ENCODE measurements at regions not wholly inside any gene's neighbourhood (a gene's known extent, or its start where the extent isn't known, plus 50 kb on each side); places are given as distances from the start of the nearest gene placed in this dataset.

GRCh38 chr10:83553366-83553765 is 585.9 kb upstream of the GHITM start:
- Histone ChIP-seq H3K4me3 (replicated peaks; ENCODE audit: low read depth, low read length) (no peak overlapping the region), H3K27me3 (replicated peaks; ENCODE audit: control insufficient read depth, insufficient read depth, low read length) (no peaks in the 10 kb centered on the region), H3K36me3 (ENCODE audit: control insufficient read depth, insufficient read depth, low read length) (no peaks in the 10 kb centered on the region)
- DNase-seq (ENCODE audit: extremely low read depth, insufficient read length), result no peak
- no peak for TF ChIP-seq CTCF (IDR thresholded peaks at IDR 0.05; ENCODE audit: insufficient read depth, low read length, poor library complexity, severe bottlenecking)

GRCh38 chr10:83555264-83555663 is 584.0 kb upstream of the GHITM start:
- no peak for TF ChIP-seq CTCF (IDR thresholded peaks at IDR 0.05; ENCODE audit: insufficient read depth, low read length, poor library complexity, severe bottlenecking)

GRCh38 chr10:83562381-83562780 is 576.9 kb upstream of the GHITM start:
- DNase-seq (ENCODE audit: extremely low read depth, insufficient read length), result no peak
- no peaks in the 10 kb centered on the region for H3K27me3 ChIP-seq (replicated peaks; ENCODE audit: control insufficient read depth, insufficient read depth, low read length)
- no peaks in the 10 kb centered on the region for H3K36me3 ChIP-seq (ENCODE audit: control insufficient read depth, insufficient read depth, low read length)
- peak; percentile 22 for TF ChIP-seq CTCF (IDR thresholded peaks at IDR 0.05; ENCODE audit: insufficient read depth, low read length, poor library complexity, severe bottlenecking)
- no peak overlapping the region for H3K4me3 ChIP-seq (replicated peaks; ENCODE audit: low read depth, low read length)

More at GRCh38 chr10:83555264-83555663, 584.0 kb upstream of the GHITM start:
- DNase-seq (ENCODE audit: extremely low read depth, insufficient read length), result peak; percentile 24
- Histone ChIP-seq H3K27me3 (replicated peaks; ENCODE audit: control insufficient read depth, insufficient read depth, low read length) (no peaks in the 10 kb centered on the region), H3K36me3 (ENCODE audit: control insufficient read depth, insufficient read depth, low read length) (no peaks in the 10 kb centered on the region), H3K4me3 (replicated peaks; ENCODE audit: low read depth, low read length) (no peak overlapping the region)

GRCh38 chr10:83564889-83565588 is 574.3 kb upstream of the GHITM start:
- no peak for TF ChIP-seq CTCF (IDR thresholded peaks at IDR 0.05; ENCODE audit: insufficient read depth, low read length, poor library complexity, severe bottlenecking)
- H3K27me3 ChIP-seq (replicated peaks; ENCODE audit: control insufficient read depth, insufficient read depth, low read length), result no peaks in the 10 kb centered on the region

GRCh38 chr10:83572036-83572435 is 567.3 kb upstream of the GHITM start:
- Histone ChIP-seq H3K36me3 (ENCODE audit: control insufficient read depth, insufficient read depth, low read length) (no peaks in the 10 kb centered on the region), H3K27me3 (replicated peaks; ENCODE audit: control insufficient read depth, insufficient read depth, low read length) (no peaks in the 10 kb centered on the region), H3K4me3 (replicated peaks; ENCODE audit: low read depth, low read length) (no peak overlapping the region)
- DNase-seq (ENCODE audit: extremely low read depth, insufficient read length), result no peak
- no peak for TF ChIP-seq CTCF (IDR thresholded peaks at IDR 0.05; ENCODE audit: insufficient read depth, low read length, poor library complexity, severe bottlenecking)

More at GRCh38 chr10:83564889-83565588, 574.3 kb upstream of the GHITM start:
- no peaks in the 10 kb centered on the region for H3K36me3 ChIP-seq (ENCODE audit: control insufficient read depth, insufficient read depth, low read length)
- DNase-seq (ENCODE audit: extremely low read depth, insufficient read length), result no peak
- no peak overlapping the region for H3K4me3 ChIP-seq (replicated peaks; ENCODE audit: low read depth, low read length)

Data from GM06990 (cell line).